ENCODE measurements at regions not wholly inside any gene's neighbourhood (a gene's known extent, or its start where the extent isn't known, plus 50 kb on each side); places are given as distances from the start of the nearest gene placed in this dataset.

DNA sequence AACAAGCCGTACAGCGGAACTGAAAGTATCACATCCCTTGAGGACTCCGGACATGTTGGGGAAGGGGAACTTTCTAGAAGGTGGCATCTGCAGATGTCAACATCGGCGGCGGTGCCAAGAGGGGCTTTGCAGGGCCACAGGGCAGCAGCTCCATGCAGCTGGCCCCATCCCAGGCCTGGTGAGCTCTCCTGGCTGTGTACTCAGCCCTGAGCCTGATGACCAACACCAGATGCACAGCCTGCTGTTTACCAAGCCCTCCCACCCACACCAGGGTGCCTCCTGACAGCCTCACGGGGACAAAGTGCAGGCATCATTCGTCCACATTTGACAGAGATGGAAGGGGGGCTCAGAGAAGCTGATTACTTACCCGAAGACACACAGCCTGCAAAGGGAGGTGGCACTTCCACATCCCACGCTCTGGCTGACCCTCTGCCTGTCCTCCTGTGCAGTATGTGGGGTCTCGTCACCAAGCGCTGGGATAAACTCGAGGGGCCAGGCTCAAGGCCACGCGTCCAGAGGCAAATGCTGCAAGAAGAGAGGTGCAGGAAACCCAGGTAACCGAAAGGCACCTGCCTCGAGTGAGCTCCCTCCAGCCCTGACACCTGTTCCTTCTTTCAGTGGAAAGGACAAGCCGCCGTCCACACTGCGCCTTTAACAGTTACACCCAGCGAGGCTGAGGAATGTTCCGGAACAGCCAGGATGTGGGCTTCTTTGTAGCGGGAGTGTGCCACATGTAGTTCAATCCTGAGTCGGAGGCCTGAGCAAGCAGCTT, 69.0 kb upstream of the ASAP2 start:
- no peak for DNase-seq (ENCODE audit: low read depth in 2 of 2)

DNA sequence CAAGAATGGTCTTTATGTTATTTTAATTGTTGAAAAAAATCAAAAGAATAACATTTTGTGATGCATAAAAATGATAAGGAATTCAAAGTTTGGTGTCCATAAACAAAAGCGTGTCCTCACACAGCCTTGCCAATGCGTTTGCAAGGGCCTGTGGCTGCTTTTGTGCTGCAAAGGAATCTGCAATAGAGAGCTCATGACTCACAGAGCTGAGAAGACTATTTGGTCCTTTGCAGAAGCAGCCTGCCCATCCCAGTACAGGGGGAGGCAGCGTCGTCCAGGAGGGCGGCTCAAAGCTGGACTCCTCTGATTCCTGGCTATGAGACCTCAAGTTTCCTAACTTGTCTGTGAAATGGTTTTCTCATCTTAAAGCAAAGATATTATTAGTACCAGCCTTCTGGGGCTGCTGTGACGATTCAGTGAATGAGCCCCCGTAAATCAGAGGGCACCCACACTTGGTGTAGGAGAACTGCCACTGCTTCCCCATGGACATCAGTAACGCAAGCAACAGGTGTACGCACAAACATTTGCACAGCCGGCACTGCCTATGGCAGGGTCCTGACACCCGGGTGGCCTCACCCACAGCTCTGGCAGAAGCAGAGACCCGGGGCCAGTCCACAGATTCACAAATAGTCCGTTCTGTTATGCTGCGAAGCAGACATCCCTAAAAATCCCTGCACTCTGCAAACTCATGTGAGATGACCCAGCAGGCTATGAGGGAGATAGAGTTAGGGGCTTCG, 70.6 kb upstream of the ASAP2 start:
- DNase-seq (ENCODE audit: low read depth in 2 of 2): no peak

DNA sequence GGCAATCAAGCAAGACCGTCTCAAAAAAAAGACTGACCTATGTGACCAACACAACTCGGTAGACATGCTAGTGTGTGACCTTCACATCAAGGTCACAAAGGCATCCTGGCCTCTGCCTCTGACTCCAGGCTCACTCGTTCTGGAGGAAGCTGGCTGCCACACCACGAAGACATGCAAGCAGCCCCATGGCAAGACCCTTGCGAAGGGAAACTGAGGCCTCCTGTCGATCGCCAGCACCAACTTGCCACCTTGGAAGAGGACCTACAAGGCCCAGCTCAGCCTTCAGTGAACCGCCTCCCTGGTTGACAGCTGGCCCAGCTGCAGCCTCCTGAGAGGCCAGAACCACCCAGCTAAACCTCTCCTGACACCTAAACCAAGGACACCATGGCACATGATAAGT, 79.3 kb upstream of the ASAP2 start:
- no peak for DNase-seq (ENCODE audit: low read depth in 2 of 2)

DNA sequence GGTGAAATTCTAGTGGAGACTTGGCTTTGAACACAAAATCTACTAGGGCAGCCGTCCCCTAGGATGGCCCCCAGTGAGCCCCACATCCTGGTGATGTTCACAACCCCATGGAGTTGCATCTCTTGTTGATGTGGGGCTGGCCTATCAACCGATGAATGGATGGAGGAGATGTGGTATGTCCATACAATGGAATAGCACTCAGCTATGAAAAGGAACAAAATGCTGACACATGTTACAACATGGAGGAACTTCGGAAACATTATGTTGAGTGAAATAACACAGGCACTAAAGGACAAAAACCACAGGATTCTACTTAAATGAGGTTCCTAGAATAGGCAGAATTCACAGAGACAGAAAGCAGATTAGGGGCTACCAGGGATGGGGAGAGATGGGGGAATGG, 80.1 kb upstream of the ASAP2 start:
- DNase-seq (ENCODE audit: low read depth in 2 of 2): no peak

DNA sequence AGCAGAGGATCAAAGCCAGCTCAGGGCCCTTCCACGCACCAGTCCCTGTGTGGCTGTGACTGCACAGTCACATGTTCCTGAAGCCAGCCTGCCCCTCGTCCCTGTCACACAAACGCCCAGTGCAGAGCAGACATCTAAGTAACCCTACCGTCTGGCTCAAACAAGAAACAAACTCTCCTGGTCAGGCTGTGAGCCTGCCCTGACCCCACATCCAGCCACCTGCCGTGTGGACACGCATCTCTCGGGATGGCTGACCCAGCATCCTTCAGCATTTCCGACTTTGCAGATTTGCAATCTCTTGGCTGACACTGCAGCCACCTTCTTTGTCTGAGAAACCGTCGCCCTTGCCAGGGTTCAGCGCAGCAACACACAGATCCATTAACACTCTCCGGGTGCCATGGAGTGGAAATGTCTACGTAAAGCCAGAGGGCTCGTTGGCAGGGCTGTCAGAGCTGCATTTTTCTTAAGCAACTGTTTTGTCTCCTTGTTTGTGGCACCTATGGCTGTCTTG, 82.3 kb upstream of the ASAP2 start:
- DNase-seq (ENCODE audit: low read depth in 2 of 2): no peak

DNA sequence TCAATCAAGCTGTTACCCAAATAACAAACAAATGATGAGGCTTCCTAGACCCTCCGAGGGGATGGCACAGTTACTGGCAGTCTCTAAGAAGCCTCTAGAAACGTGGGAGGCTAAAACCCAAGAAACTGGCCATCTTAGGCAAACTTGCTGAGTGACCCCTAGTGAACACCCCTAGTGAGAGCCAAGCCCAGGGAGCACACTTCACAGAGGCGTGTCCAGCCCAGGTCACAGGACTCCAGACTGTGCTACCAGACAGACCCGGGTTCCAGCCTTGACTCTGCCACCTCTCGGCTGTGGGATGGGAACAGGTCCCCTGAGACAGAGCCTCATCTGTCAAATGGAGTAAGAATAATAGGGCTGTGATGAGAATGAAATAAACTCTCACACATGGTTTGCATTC, 83.5 kb upstream of the ASAP2 start:
- DNase-seq (ENCODE audit: low read depth in 2 of 2): no peak

DNA sequence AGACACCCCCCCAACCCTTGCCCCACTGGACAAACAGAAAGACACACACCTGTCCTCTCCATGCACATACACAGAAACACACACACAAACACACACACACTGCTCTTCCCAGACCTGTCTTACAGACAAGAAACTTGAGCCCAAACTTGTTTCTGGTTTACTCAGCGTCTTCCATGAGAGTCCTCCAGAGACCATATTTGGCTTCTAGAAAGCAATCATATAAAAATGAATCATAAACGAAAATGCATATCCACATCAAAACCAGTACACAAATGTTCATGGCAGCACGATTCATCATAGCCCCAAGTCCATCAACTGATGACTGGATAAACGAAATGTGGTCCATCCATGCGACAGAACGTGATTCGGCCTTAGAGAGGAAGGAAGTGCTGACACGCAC, 84.2 kb upstream of the ASAP2 start:
- no peak for DNase-seq (ENCODE audit: low read depth in 2 of 2)

DNA sequence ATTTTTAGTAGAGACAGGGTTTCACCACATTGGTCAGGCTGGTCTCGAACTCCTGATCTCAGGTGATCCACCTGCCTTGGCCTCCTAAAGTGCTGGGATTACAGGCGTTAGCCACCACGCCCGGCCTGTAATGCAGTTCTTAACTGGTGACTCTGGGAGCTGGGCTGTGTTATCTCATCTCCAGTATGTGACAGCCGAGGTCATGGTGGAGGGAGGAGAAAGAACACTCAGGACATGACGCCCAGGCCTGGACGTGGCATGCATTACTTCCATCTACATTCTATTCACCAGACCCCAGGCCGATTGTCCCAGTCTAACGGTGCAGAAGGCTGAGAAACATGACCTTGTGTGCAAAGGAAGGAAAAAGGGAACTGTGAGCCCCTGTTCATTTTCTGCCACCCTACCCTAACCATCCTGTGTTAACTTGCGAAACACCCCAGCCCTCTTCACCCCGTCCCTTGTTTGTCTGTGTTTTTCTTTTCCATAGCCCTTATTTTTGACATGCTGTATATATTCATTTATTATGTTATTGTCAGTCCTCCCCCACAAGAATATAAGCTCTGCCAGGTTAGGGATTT, 88.1 kb upstream of the ASAP2 start:
- no peak for DNase-seq (ENCODE audit: low read depth in 2 of 2)

DNA sequence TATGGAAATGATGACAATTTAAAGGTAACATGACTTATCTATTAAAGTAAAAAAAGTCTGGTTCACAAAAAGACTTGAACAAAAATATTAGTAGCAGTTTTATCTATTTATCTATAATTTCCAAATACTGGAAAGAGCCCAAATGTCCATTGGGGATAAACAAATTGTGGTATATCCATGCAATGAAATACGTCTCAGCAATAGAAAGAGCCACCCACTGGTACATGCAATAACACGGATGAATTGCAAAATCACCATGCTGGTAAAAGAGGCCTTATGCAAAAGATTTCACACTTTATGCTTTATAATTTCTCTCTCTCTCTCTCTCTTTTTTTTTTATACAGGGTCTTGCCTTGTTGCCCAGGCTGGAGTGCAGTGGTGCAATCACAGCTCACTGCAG, 91.4 kb upstream of the ASAP2 start:
- no peak for DNase-seq (ENCODE audit: low read depth in 2 of 2)

DNA sequence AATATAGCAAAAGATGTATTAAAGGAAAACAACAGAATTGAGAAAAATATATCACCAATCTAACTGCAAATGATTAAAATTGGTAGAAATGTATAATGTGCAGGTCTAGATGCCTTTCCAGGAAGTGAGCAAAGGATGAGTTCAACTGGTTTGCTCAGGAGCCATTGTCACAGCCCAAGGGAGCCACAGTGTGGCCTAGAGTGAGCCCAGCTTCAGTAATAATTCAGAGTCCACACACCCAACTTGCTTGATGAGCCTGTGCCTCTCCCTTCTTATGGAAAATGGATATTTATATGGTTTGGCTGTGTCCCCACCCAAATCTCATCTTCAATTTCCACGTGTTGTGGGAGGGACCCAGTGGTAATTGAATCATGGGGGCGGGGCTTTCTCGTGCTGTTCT, 92.2 kb upstream of the ASAP2 start:
- no peak for DNase-seq (ENCODE audit: low read depth in 2 of 2)

DNA sequence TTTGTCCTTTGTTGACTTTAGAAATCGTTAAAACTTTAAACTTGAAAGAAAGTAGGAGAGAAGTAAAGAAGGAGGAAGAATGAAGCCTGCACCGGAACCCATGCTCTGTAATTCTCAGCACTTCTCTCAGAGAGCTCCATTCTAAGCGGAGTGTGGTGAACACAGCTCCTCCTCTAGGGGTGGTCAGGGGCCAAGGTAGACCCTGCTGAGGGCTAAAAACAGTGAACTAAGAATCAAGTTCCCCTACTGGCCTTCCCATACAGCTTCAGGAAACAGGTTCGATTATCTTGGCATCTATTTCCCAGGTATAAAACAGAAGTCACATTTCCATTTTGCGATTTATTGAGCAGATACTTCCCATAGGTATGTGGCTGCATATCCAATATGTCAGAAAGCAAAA, 92.7 kb upstream of the ASAP2 start:
- no peak for DNase-seq (ENCODE audit: low read depth in 2 of 2)

DNA sequence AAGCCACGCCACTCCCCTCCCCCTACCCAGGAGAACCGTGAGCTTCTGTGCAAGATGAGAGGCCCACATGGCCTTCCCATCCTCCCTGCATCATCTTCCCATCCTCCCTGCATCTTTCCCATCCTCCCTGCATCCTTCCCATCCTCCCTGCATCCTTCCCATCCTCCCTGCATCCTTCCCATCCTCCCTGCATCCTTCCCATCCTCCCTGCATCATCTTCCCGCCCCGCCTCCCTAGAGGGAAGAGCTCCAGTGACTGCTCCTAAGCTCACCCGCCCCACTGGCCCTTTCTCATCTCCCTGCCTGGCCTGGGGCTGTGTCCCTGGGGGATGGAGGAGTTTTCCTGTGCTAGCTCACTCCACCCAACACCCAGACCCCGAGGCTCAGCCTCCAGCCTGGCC, 93.3 kb upstream of the ASAP2 start:
- no peak for DNase-seq (ENCODE audit: low read depth in 2 of 2)

DNA sequence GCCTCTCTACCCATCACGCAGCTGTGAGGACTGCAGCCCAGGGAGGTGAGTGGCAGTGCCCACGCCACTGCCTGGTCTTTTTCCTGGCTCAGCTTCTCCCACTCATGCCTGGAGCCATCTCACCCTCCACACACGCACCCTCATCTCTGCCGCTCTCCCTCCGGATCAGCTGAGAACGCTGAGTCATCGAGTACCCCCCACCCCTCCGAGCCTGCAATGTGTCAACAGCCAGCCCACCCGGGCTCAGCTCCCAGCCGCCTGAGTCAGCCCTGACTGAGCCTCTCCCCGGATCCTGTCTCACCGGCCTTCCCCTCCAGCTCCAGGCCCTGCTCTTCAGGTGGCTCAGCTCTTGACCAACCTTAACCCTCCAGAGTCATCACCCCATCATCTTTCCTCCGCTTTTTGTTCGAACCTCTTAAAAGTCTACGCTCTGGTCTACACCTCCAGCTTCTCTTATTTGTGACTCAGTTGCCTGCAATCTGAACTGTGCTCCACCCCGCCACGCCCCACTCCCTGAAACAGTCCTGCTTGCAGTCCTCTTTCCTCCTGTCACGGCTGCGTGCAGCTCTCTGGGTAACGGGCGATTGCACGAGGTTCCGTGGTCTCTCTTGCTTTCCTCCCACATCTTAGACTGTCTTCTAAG, 94.4 kb upstream of the ASAP2 start:
- no peak for DNase-seq (ENCODE audit: low read depth in 2 of 2)

DNA sequence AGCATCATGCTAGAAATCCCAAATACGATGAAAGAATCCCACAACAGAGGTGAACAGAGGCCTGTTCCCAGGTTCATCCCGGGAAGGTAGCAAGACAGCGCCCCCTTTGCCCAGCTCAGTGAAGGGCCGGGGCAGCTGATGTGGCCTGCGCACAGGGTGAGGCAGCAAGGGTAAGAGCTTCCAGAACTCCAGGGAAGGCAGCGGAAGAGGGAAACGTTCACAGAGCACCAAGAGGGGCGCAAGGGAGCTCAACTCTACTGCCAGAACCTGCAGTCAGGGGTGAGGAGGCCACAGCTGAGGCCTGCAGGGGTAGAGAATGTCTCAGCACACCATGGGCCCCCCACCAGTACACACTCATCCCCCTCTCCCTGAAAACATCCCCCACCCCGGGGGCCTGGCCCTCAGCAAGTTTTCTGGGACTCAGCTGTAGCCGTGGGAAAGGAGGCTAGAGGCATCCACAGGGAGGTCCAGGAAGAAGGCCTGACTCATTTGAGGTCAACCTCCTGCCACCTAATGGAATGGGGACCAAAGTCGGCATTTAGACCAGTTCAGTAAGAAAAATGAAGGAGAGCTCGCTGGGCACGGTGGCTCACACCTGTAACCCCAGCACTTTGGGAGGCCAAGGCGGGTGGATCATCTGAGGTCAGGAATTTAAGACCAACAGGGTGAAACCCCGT, 95.6 kb upstream of the ASAP2 start:
- DNase-seq (ENCODE audit: low read depth in 2 of 2): no peak

DNA sequence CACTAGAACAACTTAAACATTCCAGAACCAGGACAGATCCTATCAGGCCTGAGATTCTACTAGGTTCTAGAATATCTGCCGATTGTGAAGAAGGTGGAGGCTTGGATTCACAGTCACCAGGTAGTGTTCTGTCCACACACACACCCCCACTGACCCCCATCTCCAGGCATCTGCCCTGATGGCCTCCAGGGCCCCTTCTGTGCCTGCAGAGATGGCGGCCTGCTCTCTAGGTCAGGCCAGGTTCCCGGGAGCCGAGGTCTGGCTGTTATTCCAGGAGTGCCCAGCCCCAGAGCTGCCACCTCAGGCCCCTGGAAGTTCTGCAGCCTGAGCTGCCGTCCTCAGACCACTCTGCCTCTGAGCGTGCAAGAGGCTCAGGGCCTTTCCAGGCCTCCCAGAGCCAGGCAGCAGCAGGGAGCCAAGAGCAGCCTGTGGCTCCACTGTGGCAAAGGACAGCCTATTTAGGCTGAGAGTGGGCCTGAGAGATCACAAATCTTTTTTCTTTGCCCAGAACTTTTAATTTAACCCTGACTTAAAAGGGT, 96.2 kb upstream of the ASAP2 start:
- no peak for DNase-seq (ENCODE audit: low read depth in 2 of 2)

DNA sequence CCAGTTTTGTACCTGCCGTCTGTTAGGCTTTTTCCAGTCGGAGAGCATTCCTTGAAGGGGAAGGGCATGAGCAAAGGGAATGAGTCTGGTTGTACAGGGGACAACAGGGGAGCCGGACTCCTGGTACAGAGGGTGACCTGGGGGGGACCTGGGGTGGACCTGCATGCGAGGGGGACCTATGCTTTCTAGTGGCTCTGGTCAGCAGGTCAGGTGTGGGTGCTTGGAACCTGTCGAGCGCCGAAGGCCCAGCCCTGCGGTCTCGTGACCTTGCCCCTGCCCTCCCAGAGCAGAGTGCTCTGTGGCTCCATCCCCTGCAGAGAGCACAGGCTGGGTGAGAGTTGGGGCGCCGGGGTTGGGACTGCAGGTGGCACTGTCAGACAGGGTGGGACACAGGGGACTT, 96.7 kb upstream of the ASAP2 start:
- DNase-seq (ENCODE audit: low read depth in 2 of 2): no peak

DNA sequence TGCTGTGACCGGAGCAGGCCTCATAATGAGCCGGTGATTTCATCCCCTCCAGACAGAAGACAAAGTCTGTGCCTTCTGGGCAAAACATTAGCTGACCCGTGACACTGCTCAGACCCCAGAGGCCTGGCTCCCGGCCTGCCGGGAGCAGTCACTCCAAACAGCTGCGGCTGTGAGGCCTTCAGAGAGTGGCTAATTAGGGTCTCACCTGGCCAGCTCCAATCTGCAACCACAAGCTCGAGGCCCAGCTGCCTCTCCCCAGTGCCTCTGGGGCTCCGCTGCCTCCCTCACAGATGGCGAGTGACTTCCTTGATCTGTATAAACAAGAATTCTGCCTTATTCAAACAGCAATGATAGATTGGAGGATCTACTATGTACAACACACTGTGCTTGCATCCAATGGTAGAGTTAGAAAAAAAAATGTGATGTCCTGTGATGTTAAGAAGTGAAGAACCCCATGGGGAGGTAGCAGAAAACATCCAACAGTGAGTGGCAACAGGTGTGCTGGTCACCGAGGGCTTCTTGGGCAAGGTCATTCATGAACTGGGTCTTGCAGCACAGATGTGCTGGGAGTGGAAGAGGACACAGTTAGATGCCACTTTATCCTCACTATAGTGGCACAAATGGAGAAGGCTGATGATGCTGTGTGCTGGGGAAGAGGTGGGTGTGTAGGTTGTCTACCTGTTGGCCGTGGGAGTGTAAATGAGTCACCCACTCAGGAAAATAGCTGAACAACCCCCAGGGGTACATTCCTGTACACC, 98.2 kb upstream of the ASAP2 start:
- DNase-seq (ENCODE audit: low read depth in 2 of 2): no peak

DNA sequence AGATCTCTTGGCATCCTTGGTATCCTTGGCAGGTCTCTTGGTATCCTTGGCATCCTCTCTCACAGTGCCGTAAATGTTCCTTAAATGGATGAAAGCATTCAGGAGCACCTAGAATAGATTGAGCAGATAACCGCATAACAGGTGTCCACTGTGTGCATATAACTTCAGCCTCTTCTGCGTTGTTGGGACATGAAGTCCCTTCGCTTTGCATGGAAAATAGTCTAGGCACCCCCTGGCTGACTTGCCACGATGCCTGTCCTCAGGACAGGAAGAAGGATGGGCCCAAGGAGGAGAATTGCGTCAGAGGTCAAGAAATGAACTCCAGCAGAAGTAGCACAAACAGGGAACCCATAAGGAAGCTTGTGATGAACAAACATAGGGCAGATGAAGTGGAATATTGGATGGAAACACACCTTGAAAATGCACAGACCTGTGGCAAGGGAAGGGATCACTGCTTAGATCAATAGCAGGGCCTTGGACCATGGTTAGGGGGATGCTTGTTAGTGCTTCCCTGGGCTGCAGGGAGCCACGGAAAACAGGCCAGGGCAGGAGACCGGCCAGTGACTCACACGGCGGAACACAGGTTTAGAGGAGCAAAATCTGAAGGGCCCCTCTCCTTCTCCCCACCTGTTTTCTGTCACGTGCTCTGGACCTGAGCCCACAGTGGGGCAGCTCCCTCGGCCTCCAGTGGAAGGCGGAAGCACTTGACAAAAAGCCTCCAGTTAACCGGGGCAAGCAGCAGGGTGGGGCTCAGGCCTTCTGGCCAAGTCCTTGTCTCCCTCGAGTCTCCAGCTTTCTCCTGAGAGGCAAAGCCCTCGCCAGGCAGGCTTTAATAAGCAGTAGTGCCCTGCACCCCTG, 99.2 kb upstream of the ASAP2 start:
- no peak for DNase-seq (ENCODE audit: low read depth in 2 of 2)

DNA sequence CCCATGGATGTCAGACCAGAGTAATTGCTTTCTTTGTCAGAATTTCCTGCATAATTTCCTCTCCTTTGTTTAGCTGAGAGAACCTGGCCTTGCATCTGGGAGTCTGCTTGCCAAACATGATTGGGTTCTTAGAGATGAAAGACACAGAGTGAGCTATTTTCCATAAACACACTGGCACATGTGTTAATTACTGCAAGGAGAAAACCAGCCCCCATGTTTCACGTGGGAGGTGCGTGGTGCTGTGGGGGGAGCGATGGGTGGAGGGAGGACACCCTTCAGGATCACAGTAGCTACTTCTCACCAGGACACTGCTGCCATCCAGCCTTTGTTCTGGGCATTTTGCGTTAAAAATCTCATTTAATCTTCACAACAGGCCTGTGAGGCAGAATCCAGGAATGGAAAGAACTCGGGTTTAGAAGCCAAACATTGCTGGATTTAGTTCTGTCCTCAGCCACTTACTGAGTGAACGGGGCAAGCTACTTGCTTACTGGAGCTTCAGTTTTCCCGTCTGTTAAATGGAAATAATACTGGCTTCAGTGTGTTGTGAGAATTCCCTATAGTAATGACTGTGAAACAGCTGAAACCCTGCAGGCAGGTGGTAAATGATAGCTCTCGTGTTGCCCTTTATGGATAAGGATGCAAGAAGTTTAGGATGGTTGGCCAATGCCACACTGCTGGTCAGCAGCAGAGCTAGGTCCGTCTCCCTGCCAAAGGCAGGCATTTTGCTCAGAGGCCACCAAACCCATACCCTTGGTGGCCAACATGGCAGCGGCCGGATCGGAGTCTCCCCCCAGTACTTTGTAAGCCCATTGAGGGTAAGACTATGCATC, 100.1 kb upstream of the ASAP2 start:
- DNase-seq (ENCODE audit: low read depth in 2 of 2): no peak

Measured in activated CD8-positive, alpha-beta memory T cell treated with anti-CD3 and anti-CD28 coated beads for 4 hours (primary cell).